GM18858 (cell line): ENCODE measurements at regions not wholly inside any gene's neighbourhood (a gene's known extent, or its start where the extent isn't known, plus 50 kb on each side); places are given as distances from the start of the nearest gene placed in this dataset.
"Not testable (repeated sequence)": the region's sequence is repeated elsewhere in the genome, so short reads cannot be mapped to it uniquely, and the experiment has no call there.

Experiments used
- ATAC-seq: cut with Tn5 transposase; IDR thresholded peaks from one replicate; pipeline ENCODE4 v1.9.1; 2021; ENCODE audit not compliant: unreplicated experiment

- no peak for ATAC-seq
Observed at GRCh38 chr2:175277772-175278171, 96.3 kb upstream of the ATP5MC3 start.

- no peak for ATAC-seq
Observed at GRCh38 chr2:175275539-175275938, 94.0 kb upstream of the ATP5MC3 start.

- no peak for ATAC-seq
Observed at GRCh38 chr2:175259164-175259563, 77.7 kb upstream of the ATP5MC3 start.

GRCh38 chr2:175256806-175257585, 75.5 kb upstream of the ATP5MC3 start:
- no peak for ATAC-seq

GRCh38 chr2:175256391-175256790, 74.9 kb upstream of the ATP5MC3 start:
- not testable (repeated sequence) for ATAC-seq

GRCh38 chr2:175253871-175254270, 72.4 kb upstream of the ATP5MC3 start:
- ATAC-seq = no peak

- no peak for ATAC-seq
Observed at GRCh38 chr2:175251425-175252041, 70.0 kb upstream of the ATP5MC3 start.

- no peak for ATAC-seq
Observed at GRCh38 chr2:175247159-175247558, 65.6 kb upstream of the ATP5MC3 start.

GRCh38 chr2:175244697-175245096, 63.2 kb upstream of the ATP5MC3 start:
- ATAC-seq = no peak

- no peak for ATAC-seq
Observed at GRCh38 chr2:175241691-175242090, 60.2 kb upstream of the ATP5MC3 start.

- not testable (repeated sequence) for ATAC-seq
Observed at GRCh38 chr2:175240033-175240432, 58.5 kb upstream of the ATP5MC3 start.

GRCh38 chr2:175236930-175237329, 55.4 kb upstream of the ATP5MC3 start:
- ATAC-seq = no peak

GRCh38 chr2:175234650-175235049, 53.1 kb upstream of the ATP5MC3 start:
- ATAC-seq = peak; percentile 53

- no peak for ATAC-seq
Observed at GRCh38 chr2:175234153-175234552, 52.6 kb upstream of the ATP5MC3 start.

GRCh38 chr2:175233135-175233719, 51.7 kb upstream of the ATP5MC3 start:
- ATAC-seq = no peak
